ENCODE measurements at regions not wholly inside any gene's neighbourhood (a gene's known extent, or its start where the extent isn't known, plus 50 kb on each side); places are given as distances from the start of the nearest gene placed in this dataset.

GRCh38 chr2:76675212-76675611 lies 847.0 kb downstream of the LRRTM4 start:
- DNase-seq (ENCODE audit: low read depth): no peak
- no peak overlapping the region for H3K4me3 ChIP-seq (ENCODE audit: low read depth, low read length)
- TF ChIP-seq, protein P1, sequence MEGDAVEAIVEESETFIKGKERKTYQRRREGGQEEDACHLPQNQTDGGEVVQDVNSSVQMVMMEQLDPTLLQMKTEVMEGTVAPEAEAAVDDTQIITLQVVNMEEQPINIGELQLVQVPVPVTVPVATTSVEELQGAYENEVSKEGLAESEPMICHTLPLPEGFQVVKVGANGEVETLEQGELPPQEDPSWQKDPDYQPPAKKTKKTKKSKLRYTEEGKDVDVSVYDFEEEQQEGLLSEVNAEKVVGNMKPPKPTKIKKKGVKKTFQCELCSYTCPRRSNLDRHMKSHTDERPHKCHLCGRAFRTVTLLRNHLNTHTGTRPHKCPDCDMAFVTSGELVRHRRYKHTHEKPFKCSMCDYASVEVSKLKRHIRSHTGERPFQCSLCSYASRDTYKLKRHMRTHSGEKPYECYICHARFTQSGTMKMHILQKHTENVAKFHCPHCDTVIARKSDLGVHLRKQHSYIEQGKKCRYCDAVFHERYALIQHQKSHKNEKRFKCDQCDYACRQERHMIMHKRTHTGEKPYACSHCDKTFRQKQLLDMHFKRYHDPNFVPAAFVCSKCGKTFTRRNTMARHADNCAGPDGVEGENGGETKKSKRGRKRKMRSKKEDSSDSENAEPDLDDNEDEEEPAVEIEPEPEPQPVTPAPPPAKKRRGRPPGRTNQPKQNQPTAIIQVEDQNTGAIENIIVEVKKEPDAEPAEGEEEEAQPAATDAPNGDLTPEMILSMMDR (IDR thresholded peaks at IDR 0.05; ENCODE audit: low read depth, low read length, missing control alignments): no peak

GRCh38 chr2:76672798-76673197 lies 849.4 kb downstream of the LRRTM4 start:
- DNase-seq (ENCODE audit: low read depth): no peak
- TF ChIP-seq, protein P1 (IDR thresholded peaks at IDR 0.05; ENCODE audit: low read depth, low read length, missing control alignments): no peak
- no peak overlapping the region for H3K4me3 ChIP-seq (ENCODE audit: low read depth, low read length)

GRCh38 chr2:76669966-76670465 lies 852.2 kb downstream of the LRRTM4 start:
- no peak overlapping the region for H3K4me3 ChIP-seq (ENCODE audit: low read depth, low read length)
- no peak for DNase-seq (ENCODE audit: low read depth)
- TF ChIP-seq, protein P1 (IDR thresholded peaks at IDR 0.05; ENCODE audit: low read depth, low read length, missing control alignments): no peak

GRCh38 chr2:76668279-76668678 lies 853.9 kb downstream of the LRRTM4 start:
- TF ChIP-seq, protein P1 (IDR thresholded peaks at IDR 0.05; ENCODE audit: low read depth, low read length, missing control alignments): no peak
- no peak for DNase-seq (ENCODE audit: low read depth)
- H3K4me3 ChIP-seq (ENCODE audit: low read depth, low read length): no peak overlapping the region

DNA sequence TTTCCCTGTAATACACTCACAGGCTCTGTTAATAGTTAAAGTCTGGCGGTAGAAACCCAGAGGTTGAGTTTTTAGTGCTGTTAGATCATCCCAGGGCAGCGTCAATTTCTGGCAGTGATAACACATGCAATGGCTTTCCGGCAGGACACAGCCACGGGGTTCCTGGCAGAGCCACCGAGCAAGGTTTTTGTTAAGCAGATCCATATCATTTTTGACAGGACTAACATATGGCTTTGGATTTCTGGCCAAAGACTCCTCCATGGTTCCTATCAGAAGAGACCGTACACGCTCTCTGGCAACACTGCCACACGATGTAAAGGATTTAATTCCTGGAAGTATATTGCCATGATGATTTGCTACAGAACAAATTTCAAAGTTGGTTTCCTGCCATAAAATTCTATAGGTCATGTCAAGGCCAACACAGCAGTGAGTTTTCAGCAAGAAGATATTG lies 854.3 kb downstream of the LRRTM4 start:
- no peak for DNase-seq (ENCODE audit: low read depth)
- TF ChIP-seq, protein P1 (IDR thresholded peaks at IDR 0.05; ENCODE audit: low read depth, low read length, missing control alignments): no peak

GRCh38 chr2:76642129-76642528 lies 880.0 kb downstream of the LRRTM4 start:
- no peak for DNase-seq (ENCODE audit: low read depth)
- no peak overlapping the region for H3K4me3 ChIP-seq (ENCODE audit: low read depth, low read length)
- TF ChIP-seq, protein P1 (IDR thresholded peaks at IDR 0.05; ENCODE audit: low read depth, low read length, missing control alignments): no peak

More for the DNA sequence above, 854.3 kb downstream of the LRRTM4 start:
- no peak overlapping the region for H3K4me3 ChIP-seq (ENCODE audit: low read depth, low read length)

DNA sequence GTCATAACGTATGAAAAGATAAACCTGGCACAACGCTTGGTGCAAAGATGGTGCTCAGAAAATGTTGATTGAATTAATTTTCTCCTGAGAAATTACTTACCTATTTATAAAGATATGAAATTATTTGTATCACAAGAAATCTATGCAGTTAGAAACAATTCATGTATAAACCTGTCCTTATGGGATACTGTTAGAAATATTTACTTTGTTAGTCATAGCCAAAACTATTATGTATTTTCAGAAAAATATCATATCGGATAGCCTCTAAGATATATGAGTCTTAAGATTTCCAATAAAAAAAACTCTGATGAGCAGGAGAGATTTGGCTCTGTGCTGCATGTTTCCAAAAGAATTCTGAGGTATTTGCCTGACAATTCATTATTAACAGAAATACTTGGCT lies 880.7 kb downstream of the LRRTM4 start:
- no peak overlapping the region for H3K4me3 ChIP-seq (ENCODE audit: low read depth, low read length)
- DNase-seq (ENCODE audit: low read depth): no peak
- TF ChIP-seq, protein P1 (IDR thresholded peaks at IDR 0.05; ENCODE audit: low read depth, low read length, missing control alignments): no peak
